T-helper 17 cell (primary cell): ENCODE measurements at regions not wholly inside any gene's neighbourhood (a gene's known extent, or its start where the extent isn't known, plus 50 kb on each side); places are given as distances from the start of the nearest gene placed in this dataset.

Experiments
- ATAC-seq: fragments of 150-1000 bp; cut with Tn5 transposase; 2 replicates; pipeline ENCODE4 v1.10.0; 2021; ENCODE audit warnings: mild to moderate bottlenecking, moderate library complexity
- DNase-seq, 3 donors: peaks; one replicate each; pipeline versions ENCODE4 v3.0.0 to v3.0.0-alpha.2; 2020 to 2021
- H3K9me3 ChIP-seq: one replicate; pipeline ENCODE4 v1.7.0; 2013; ENCODE audit warnings: low read length, mild to moderate bottlenecking; ENCODE audit not compliant: control insufficient read depth, poor library complexity, severe bottlenecking
- H3K27ac Mint-ChIP-seq: one replicate; pipeline ENCODE4 v1.8.0; 2022; ENCODE audit warnings: mild to moderate bottlenecking, moderate library complexity, mixed read lengths
- H3K27me3 Mint-ChIP-seq: one replicate; pipeline ENCODE4 v1.8.0; 2022; ENCODE audit warnings: mixed read lengths
- H3K36me3 Mint-ChIP-seq: one replicate; pipeline ENCODE4 v1.8.0; 2022; ENCODE audit warnings: low read depth, mixed read lengths
- H3K4me1 Mint-ChIP-seq: one replicate; pipeline ENCODE4 v1.8.0; 2022; ENCODE audit warnings: mild to moderate bottlenecking, mixed read lengths
- H3K4me3 Mint-ChIP-seq: one replicate; pipeline ENCODE4 v1.8.0; 2022; ENCODE audit warnings: mild to moderate bottlenecking, moderate library complexity, mixed read lengths

- no peaks in the 10 kb centered on the region for H3K36me3 Mint-ChIP-seq
- H3K27ac Mint-ChIP-seq, result no peak overlapping the region
- H3K4me3 Mint-ChIP-seq, result no peak overlapping the region
- ATAC-seq, result no peak
- H3K4me1 Mint-ChIP-seq, result peaks cover 3% of the 10 kb centered on the region
- H3K27me3 Mint-ChIP-seq, result peaks cover 35% of the 10 kb centered on the region
- no peaks in the 10 kb centered on the region for H3K9me3 ChIP-seq
- DNase-seq, result no peak
Observed at GRCh38 chr3:134302674-134303073, 52.0 kb upstream of the RYK start.

DNA sequence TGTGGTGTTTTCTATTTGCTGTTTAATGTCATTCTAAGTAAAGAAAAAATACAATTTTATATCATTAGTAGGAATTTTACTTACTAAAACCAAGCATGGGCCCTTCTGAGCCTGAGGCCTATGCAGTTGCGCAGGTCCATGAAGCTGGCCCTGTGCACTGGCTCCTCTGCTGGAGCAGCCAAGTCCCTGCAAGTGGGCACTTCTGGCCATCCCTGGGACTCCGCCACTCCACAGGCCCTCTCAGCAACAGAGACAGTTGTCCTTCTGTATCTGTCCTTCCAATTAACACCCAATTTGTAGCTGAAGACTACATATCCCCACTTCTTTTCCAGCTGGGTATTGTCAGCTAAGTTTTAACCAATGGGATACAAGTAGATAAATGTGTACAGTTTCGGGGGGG, 49.9 kb upstream of the RYK start:
- no peaks in the 10 kb centered on the region for H3K36me3 Mint-ChIP-seq
- peaks cover 20% of the 10 kb centered on the region for H3K27me3 Mint-ChIP-seq
- DNase-seq (no peak), ATAC-seq (no peak)
- no peaks in the 10 kb centered on the region for H3K9me3 ChIP-seq
- no peak overlapping the region for H3K27ac Mint-ChIP-seq
- peaks cover 6% of the 10 kb centered on the region for H3K4me1 Mint-ChIP-seq
- H3K4me3 Mint-ChIP-seq, result peak overlapping the region; percentile 9
